ENCODE measurements at regions not wholly inside any gene's neighbourhood (a gene's known extent, or its start where the extent isn't known, plus 50 kb on each side); places are given as distances from the start of the nearest gene placed in this dataset.

DNA sequence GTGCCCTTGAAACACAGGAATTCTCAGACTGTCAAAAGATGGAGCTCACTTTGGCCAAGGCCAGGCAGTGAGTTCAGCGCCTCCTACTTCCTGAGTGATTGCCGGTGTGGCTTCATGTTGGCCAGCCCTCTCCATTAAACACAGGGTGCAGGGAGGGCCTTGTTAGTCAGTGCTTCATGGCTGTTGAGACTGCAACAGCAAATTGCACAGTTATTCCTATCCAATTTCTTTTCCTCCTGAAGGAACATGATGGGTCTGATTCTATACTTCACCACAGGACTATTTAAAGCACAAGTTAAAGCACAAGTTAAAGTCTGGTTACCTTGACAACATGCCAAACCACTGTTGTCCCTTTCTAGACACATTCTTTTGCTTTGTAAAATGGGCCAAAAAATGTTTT is 156.6 kb downstream of the SIPA1L2 start:
- TF ChIP-seq, protein P1, sequence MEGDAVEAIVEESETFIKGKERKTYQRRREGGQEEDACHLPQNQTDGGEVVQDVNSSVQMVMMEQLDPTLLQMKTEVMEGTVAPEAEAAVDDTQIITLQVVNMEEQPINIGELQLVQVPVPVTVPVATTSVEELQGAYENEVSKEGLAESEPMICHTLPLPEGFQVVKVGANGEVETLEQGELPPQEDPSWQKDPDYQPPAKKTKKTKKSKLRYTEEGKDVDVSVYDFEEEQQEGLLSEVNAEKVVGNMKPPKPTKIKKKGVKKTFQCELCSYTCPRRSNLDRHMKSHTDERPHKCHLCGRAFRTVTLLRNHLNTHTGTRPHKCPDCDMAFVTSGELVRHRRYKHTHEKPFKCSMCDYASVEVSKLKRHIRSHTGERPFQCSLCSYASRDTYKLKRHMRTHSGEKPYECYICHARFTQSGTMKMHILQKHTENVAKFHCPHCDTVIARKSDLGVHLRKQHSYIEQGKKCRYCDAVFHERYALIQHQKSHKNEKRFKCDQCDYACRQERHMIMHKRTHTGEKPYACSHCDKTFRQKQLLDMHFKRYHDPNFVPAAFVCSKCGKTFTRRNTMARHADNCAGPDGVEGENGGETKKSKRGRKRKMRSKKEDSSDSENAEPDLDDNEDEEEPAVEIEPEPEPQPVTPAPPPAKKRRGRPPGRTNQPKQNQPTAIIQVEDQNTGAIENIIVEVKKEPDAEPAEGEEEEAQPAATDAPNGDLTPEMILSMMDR (IDR thresholded peaks at IDR 0.05; ENCODE audit: low read length) = no peak
- no peak for TF ChIP-seq EZH2 (optimal IDR thresholded peaks at IDR 0.05; ENCODE audit: low read depth, low read length)
- TF ChIP-seq EZH2phosphoT487 (IDR thresholded peaks at IDR 0.05; ENCODE audit: low read length) = no peak
